GM19438 (cell line): ENCODE measurements at regions not wholly inside any gene's neighbourhood (a gene's known extent, or its start where the extent isn't known, plus 50 kb on each side); places are given as distances from the start of the nearest gene placed in this dataset.

Source experiments
- ATAC-seq: cut with Tn5 transposase; IDR thresholded peaks from one replicate; pipeline ENCODE4 v1.9.1; 2021; ENCODE audit warnings: low read depth; ENCODE audit not compliant: unreplicated experiment

GRCh38 chr10:117632406-117632805, 89.9 kb downstream of the EMX2 start:
- ATAC-seq = no peak

- ATAC-seq = no peak
Observed at GRCh38 chr10:117635826-117636225, 93.3 kb downstream of the EMX2 start.

- ATAC-seq = no peak
Observed at GRCh38 chr10:117638200-117638599, 95.7 kb downstream of the EMX2 start.

- ATAC-seq = no peak
Observed at GRCh38 chr10:117638664-117639200, 96.2 kb downstream of the EMX2 start.

- ATAC-seq = no peak
Observed at GRCh38 chr10:117640406-117640805, 97.9 kb downstream of the EMX2 start.

- ATAC-seq = no peak
Observed at GRCh38 chr10:117646718-117647117, 104.2 kb downstream of the EMX2 start.

- ATAC-seq = no peak
Observed at GRCh38 chr10:117647306-117647705, 104.8 kb downstream of the EMX2 start.

- no peak for ATAC-seq
Observed at GRCh38 chr10:117651121-117651520, 108.6 kb downstream of the EMX2 start.

GRCh38 chr10:117652228-117653169, 110.0 kb downstream of the EMX2 start:
- peak; percentile 41 for ATAC-seq

GRCh38 chr10:117653170-117653515, 110.6 kb downstream of the EMX2 start:
- peak; percentile 91 for ATAC-seq

- ATAC-seq = no peak
Observed at GRCh38 chr10:117654105-117654504, 111.6 kb downstream of the EMX2 start.

- peak; percentile 80 for ATAC-seq
Observed at GRCh38 chr10:117656385-117657367, 114.1 kb downstream of the EMX2 start.

GRCh38 chr10:117661316-117661715, 118.8 kb downstream of the EMX2 start:
- no peak for ATAC-seq

- no peak for ATAC-seq
Observed at GRCh38 chr10:117662126-117662525, 119.6 kb downstream of the EMX2 start.

- no peak for ATAC-seq
Observed at GRCh38 chr10:117662751-117663540, 120.4 kb downstream of the EMX2 start.

- ATAC-seq = peak; percentile 99
Observed at GRCh38 chr10:117663750-117664149, 121.2 kb downstream of the EMX2 start.

- no peak for ATAC-seq
Observed at GRCh38 chr10:117664288-117664687, 121.7 kb downstream of the EMX2 start.

GRCh38 chr10:117666166-117666565, 123.6 kb downstream of the EMX2 start:
- ATAC-seq = no peak

- no peak for ATAC-seq
Observed at GRCh38 chr10:117666965-117667364, 124.4 kb downstream of the EMX2 start.

GRCh38 chr10:117667831-117668230, 125.3 kb downstream of the EMX2 start:
- ATAC-seq = no peak
